PFSK-1 (cell line): ENCODE measurements at regions not wholly inside any gene's neighbourhood (a gene's known extent, or its start where the extent isn't known, plus 50 kb on each side); places are given as distances from the start of the nearest gene placed in this dataset.

Experiments
- FOXP2 ChIP-seq: optimal IDR thresholded peaks from 2 replicates; pipeline ENCODE3; 2011; ENCODE audit warnings: borderline replicate concordance, control low read depth, inconsistent platforms; ENCODE audit not compliant: insufficient read depth; ENCODE audit errors: extremely low read length, extremely low read depth
- POLR2AphosphoS5 ChIP-seq: IDR thresholded peaks from 2 replicates; pipeline ENCODE4 v1.6.1; 2012; ENCODE audit warnings: low read depth, mild to moderate bottlenecking, control low read depth, low read length, moderate library complexity
- REST ChIP-seq, 2 experiments: IDR thresholded peaks; 2 replicates each; pipeline versions ENCODE4 v1.6.1 to v1.8.0; 2011 to 2012; ENCODE audit warnings: low read depth in 2 of 2, low read length in 2 of 2, control low read depth in 1 of 2, inconsistent platforms in 1 of 2, mild to moderate bottlenecking in 1 of 2, moderate library complexity in 1 of 2; ENCODE audit not compliant: insufficient read depth in 1 of 2
- SIN3A ChIP-seq: IDR thresholded peaks from 2 replicates; pipeline ENCODE4 v1.6.1; 2012; ENCODE audit warnings: mild to moderate bottlenecking, low read length, moderate library complexity, borderline replicate concordance; ENCODE audit not compliant: insufficient read depth
- TAF1 ChIP-seq: IDR thresholded peaks from 2 replicates; pipeline ENCODE4 v1.6.1; 2012; ENCODE audit warnings: low read length, control low read depth, borderline replicate concordance; ENCODE audit not compliant: insufficient read depth

- TF ChIP-seq FOXP2 (no peak), POLR2AphosphoS5 (no peak), REST (IDR thresholded peaks at IDR 0.05; ENCODE audit: insufficient read depth in 1 of 2, low read depth in 2 of 2, low read length in 2 of 2) (no peak), SIN3A (no peak), TAF1 (no peak)
These were observed 368.4 kb downstream of the PRDM5 start for GRCh38 chr4:120554086-120554485.

GRCh38 chr4:120549011-120549570 is 373.4 kb downstream of the PRDM5 start:
- TF ChIP-seq POLR2AphosphoS5 (no peak), SIN3A (no peak), REST (IDR thresholded peaks at IDR 0.05; ENCODE audit: insufficient read depth in 1 of 2, low read depth in 2 of 2, low read length in 2 of 2) (no peak), TAF1 (no peak), FOXP2 (no peak)

DNA sequence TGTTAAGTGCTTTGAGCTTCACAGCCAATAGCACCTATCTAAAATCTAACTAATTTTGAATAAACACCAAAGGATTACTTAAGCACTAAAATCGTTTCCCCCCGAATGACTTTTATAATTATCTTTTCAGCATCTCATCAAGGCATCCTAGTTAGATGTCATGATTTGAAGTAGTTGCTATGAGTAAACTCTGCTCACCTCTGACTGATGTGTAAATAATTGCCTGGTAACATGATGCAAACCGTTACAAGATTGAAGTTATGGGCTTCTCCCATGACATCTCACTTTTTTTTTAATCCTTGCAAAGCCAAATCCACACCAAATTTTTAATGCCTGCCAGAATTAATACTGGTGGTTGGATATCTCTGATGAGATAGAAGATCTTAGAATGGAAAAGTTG is 377.1 kb downstream of the PRDM5 start:
- TF ChIP-seq FOXP2, result no peak

GRCh38 chr4:120544838-120545237 is 377.7 kb downstream of the PRDM5 start:
- TF ChIP-seq POLR2AphosphoS5 (no peak), TAF1 (no peak), FOXP2 (no peak), SIN3A (no peak), REST (IDR thresholded peaks at IDR 0.05; ENCODE audit: insufficient read depth in 1 of 2, low read depth in 2 of 2, low read length in 2 of 2) (no peak)

DNA sequence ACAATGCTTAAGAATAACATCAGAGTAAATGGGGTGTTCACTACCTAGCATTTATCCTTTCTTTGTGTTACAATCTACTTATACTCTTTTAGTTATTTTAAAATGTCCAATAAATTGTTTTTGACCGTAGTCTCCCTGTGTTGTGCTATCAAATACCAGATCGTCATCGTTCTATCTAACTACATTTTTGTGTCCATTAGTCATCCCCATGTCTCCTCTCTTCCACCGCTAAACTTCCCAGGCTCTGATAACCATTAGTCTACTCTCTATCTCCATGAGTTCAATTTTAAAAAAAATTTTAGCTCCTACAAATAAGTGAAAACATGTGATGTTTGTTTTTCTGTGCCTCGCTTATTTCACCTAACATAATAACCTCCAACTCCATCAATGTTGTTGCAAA is 381.9 kb downstream of the PRDM5 start:
- TF ChIP-seq SIN3A (no peak), TAF1 (no peak), POLR2AphosphoS5 (no peak)

DNA sequence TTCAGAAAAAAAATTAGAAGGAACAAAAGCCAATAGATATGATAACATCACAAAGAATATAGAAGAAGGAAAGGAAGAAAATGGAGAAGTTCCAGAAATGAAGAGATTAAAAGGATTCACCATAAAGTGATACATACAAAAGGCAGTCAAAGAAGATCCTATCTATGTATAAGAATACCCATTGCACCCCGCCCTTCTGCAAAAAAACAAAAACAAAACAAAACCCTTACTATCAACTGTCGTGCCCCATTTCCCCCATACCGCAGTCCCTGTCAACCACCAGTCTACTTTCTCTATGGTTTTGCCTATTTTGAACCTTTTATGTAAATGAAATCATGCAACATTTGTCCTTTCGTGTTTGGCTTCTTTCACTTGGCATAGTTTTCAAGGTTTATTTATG is 385.6 kb downstream of the PRDM5 start:
- TF ChIP-seq FOXP2 (no peak), SIN3A (no peak), TAF1 (no peak), POLR2AphosphoS5 (no peak), REST (IDR thresholded peaks at IDR 0.05; ENCODE audit: insufficient read depth in 1 of 2, low read depth in 2 of 2, low read length in 2 of 2) (no peak)
